ENCODE measurements at regions not wholly inside any gene's neighbourhood (a gene's known extent, or its start where the extent isn't known, plus 50 kb on each side); places are given as distances from the start of the nearest gene placed in this dataset.
"Not testable (repeated sequence)": the region's sequence is repeated elsewhere in the genome, so short reads cannot be mapped to it uniquely, and the experiment has no call there.

GRCh38 chr7:9404386-9404785 lies 971.0 kb downstream of the NXPH1 start:
- H3K9me3 ChIP-seq (ENCODE audit: control insufficient read depth, insufficient read depth, low read length); in situ Hi-C loops (cut with MboI; ENCODE audit: low sequenced_read_pairs); BruUV-seq (replicated peaks); H2AK5ac ChIP-seq (ENCODE audit: low read depth, low read length); H4K8ac ChIP-seq (ENCODE audit: low read depth in 2 of 2, low read length in 2 of 2); H3K4ac ChIP-seq (ENCODE audit: low read depth, low read length); H4K5ac ChIP-seq (ENCODE audit: low read depth, low read length); H3K27ac ChIP-seq (ENCODE audit: insufficient read depth, low read length); H4K91ac ChIP-seq (ENCODE audit: insufficient read depth, low read depth, low read length); H2BK15ac ChIP-seq (ENCODE audit: low read depth, low read length); H3K56ac ChIP-seq (ENCODE audit: extremely low read depth, insufficient read depth, low read length); H3K79me1 ChIP-seq (ENCODE audit: low read depth in 1 of 2, low read length in 2 of 2); H3K9me1 ChIP-seq (ENCODE audit: insufficient read depth, low read length); H3K4me3 ChIP-seq (ENCODE audit: insufficient read depth, low read depth, low read length); H2AFZ ChIP-seq (replicated peaks; ENCODE audit: low read length, poor library complexity); DNase-seq; H3K18ac ChIP-seq (ENCODE audit: low read depth, low read length); H2BK120ac ChIP-seq (ENCODE audit: low read depth, low read length); ATAC-seq (ENCODE audit: low read depth); H3K4me2 ChIP-seq (ENCODE audit: low read depth, low read length); H4K20me1 ChIP-seq (ENCODE audit: insufficient read depth, low read length); CTCF ChIA-PET; H2AK9ac ChIP-seq (replicated peaks; ENCODE audit: low read depth, low read length, poor library complexity); H2BK5ac ChIP-seq (ENCODE audit: low read depth, low read length, poor library complexity, severe bottlenecking); intact Hi-C loops (cut with micrococcal nuclease); H3K9ac ChIP-seq (ENCODE audit: low read depth, low read length); dilution Hi-C loops (cut with HindIII; ENCODE audit: low sequenced_read_pairs, unreplicated experiment); H3K27me3 ChIP-seq (ENCODE audit: control insufficient read depth, insufficient read depth, low read length); H3K4me1 ChIP-seq (ENCODE audit: control insufficient read depth, insufficient read depth, low read length); H2BK20ac ChIP-seq (ENCODE audit: low read depth, low read length); H3K36me3 ChIP-seq (ENCODE audit: control insufficient read depth, insufficient read depth, low read length); POLR2A ChIA-PET (ENCODE audit: unreplicated experiment); H3K14ac ChIP-seq (replicated peaks; ENCODE audit: low read depth, low read length); H3K23ac ChIP-seq (ENCODE audit: low read depth, low read length): not testable (repeated sequence)
- WGBS, 2 experiments (ENCODE audit: extremely low coverage in 2 of 2, insufficient read length in 1 of 2): 94% methylated on average over 11 of the region's 28 CpGs; no CpG with 5 or more reads in 1 of the 2 experiments

Data from IMR-90 (cell line).